ENCODE measurements at regions not wholly inside any gene's neighbourhood (a gene's known extent, or its start where the extent isn't known, plus 50 kb on each side); places are given as distances from the start of the nearest gene placed in this dataset.

DNA sequence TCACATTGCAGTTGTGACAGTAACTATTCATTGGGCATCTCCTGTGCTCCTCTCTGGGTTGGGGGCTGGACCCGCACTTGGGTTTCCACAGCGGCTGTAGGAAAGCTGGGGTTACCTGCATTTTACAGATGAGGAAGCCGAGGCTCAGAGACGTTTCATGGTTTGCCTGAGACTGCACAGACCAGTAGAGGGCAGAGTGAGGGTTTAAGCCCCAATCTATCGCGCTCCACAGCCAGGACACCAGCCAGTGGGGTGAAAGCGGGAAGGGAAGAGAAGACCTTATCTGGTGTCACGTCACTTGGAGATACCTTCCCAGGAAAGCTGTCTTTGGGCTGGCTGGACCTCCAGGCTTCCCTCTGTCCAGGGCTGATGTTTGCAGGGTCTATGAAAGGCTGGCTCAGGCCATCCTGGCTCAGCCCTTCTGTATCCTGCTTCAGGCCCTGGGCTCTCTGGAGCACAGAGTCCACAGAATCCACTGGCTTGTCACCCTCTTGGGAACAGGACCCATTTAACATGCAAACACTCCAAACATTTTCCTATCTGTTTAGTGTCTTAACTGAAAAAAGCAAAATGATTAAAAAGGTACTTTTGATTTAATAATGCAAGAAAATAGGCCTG, 167.7 kb downstream of the EMX2 start:
- TF ChIP-seq, protein P1, sequence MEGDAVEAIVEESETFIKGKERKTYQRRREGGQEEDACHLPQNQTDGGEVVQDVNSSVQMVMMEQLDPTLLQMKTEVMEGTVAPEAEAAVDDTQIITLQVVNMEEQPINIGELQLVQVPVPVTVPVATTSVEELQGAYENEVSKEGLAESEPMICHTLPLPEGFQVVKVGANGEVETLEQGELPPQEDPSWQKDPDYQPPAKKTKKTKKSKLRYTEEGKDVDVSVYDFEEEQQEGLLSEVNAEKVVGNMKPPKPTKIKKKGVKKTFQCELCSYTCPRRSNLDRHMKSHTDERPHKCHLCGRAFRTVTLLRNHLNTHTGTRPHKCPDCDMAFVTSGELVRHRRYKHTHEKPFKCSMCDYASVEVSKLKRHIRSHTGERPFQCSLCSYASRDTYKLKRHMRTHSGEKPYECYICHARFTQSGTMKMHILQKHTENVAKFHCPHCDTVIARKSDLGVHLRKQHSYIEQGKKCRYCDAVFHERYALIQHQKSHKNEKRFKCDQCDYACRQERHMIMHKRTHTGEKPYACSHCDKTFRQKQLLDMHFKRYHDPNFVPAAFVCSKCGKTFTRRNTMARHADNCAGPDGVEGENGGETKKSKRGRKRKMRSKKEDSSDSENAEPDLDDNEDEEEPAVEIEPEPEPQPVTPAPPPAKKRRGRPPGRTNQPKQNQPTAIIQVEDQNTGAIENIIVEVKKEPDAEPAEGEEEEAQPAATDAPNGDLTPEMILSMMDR (conservative IDR thresholded peaks at IDR 0.05 in 1 of 2, IDR thresholded peaks at IDR 0.05 in 1 of 2; ENCODE audit: low read depth in 1 of 2, low read length in 2 of 2): no peak
- TF ChIP-seq EZH2 (IDR thresholded peaks at IDR 0.05; ENCODE audit: low read length, missing control alignments): no peak
